ENCODE measurements at regions not wholly inside any gene's neighbourhood (a gene's known extent, or its start where the extent isn't known, plus 50 kb on each side); places are given as distances from the start of the nearest gene placed in this dataset.

DNA sequence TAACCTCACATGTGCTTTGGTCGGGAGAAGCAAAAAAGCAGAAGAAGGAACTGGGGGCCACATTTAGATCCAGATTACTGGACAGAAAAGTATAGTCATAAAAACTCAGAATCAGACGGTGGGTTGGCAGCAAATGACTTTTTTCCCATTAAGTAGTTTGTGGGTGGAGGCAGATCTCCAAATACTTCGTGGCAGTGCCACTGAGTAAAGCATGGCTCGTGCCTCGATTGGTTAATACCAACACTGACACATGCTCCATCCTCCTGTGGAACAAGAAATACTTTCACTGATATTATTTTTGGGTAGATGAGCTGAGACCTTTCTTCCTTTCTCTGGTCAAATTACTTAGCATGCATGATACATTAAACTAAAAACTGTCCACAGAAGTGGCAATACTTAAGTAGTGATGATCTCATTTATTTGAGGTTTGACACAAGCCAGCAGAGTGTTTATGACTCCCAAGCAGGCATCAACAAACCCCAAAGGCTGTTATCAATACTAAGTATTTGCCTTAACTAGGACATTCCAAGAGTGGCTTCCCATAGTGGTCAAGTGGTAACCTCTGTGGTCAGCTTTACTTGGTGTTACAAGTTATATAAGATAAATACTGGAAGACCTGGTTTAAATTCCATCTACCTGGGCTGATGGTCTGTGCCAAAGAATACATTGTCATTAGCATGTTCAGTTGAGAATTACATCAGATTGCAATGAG, 500.0 kb upstream of the RUNX1 start:
- no peaks in the 10 kb centered on the region for H3K9me2 ChIP-seq
- no peak overlapping the region for H3K4me2 ChIP-seq
- H3K27me3 ChIP-seq (ENCODE audit: insufficient read depth) = no peaks in the 10 kb centered on the region
- no peaks in the 10 kb centered on the region for H3K9me3 ChIP-seq
- H3K36me3 ChIP-seq (replicated peaks in 1 of 2; ENCODE audit: control insufficient read depth in 1 of 2, insufficient read depth in 2 of 2, low read length in 1 of 2) = no peaks in the 10 kb centered on the region
- TF ChIP-seq, protein P1, sequence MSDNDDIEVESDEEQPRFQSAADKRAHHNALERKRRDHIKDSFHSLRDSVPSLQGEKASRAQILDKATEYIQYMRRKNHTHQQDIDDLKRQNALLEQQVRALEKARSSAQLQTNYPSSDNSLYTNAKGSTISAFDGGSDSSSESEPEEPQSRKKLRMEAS (IDR thresholded peaks at IDR 0.05; ENCODE audit: low read depth) = no peak
- TF ChIP-seq EZH2phosphoT487 (IDR thresholded peaks at IDR 0.05; ENCODE audit: borderline replicate concordance, low read depth) = no peak
- TF ChIP-seq EP300 (IDR thresholded peaks at IDR 0.05; ENCODE audit: borderline replicate concordance in 1 of 2, low read depth in 1 of 2, low read length in 1 of 2) = no peak
- no peak for TF ChIP-seq POLR2AphosphoS5 (IDR thresholded peaks at IDR 0.05; ENCODE audit: low read depth, low read length)
- TF ChIP-seq TEAD4 (IDR thresholded peaks at IDR 0.05; ENCODE audit: borderline replicate concordance, insufficient read depth) = no peak
- TF ChIP-seq, protein P2, sequence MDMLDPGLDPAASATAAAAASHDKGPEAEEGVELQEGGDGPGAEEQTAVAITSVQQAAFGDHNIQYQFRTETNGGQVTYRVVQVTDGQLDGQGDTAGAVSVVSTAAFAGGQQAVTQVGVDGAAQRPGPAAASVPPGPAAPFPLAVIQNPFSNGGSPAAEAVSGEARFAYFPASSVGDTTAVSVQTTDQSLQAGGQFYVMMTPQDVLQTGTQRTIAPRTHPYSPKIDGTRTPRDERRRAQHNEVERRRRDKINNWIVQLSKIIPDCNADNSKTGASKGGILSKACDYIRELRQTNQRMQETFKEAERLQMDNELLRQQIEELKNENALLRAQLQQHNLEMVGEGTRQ (IDR thresholded peaks at IDR 0.05; ENCODE audit: borderline replicate concordance, low read depth, low read length) = no peak
- TF ChIP-seq MEF2A (IDR thresholded peaks at IDR 0.05; ENCODE audit: borderline replicate concordance, low read depth) = no peak
- no peak for TF ChIP-seq RCOR1 (IDR thresholded peaks at IDR 0.05; ENCODE audit: low read length)
- no peaks in the 10 kb centered on the region for H3K79me2 ChIP-seq (ENCODE audit: insufficient read depth)
- no peaks in the 10 kb centered on the region for H4K20me1 ChIP-seq (ENCODE audit: insufficient read depth)
- CTCF ChIA-PET = interaction anchor here (0.9 kb wide), 1 partner anchor 16 kb away, joined by 3 read pairs; no protein-coding TSS in a partner anchor
- no peak for DNase-seq
- no peaks in the 10 kb centered on the region for H3K4me1 ChIP-seq (ENCODE audit: control insufficient read depth in 1 of 2, insufficient read depth in 2 of 2, low read depth in 1 of 2, low read length in 1 of 2)
- H3K4me3 ChIP-seq (ENCODE audit: low read depth in 2 of 2, low read length in 1 of 2) = no peak overlapping the region
- H3K9ac ChIP-seq = no peak overlapping the region
- H3F3A ChIP-seq (replicated peaks; ENCODE audit: insufficient read depth) = no peaks in the 10 kb centered on the region
- no peak overlapping the region for H3K27ac ChIP-seq (ENCODE audit: low read depth in 2 of 2, low read length in 1 of 2)
- 22% methylated on average over 5 of the region's 5 CpGs for WGBS (ENCODE audit: low lambda C conversion rate)
- POLR2A ChIA-PET = no interaction called here
- H2AFZ ChIP-seq (ENCODE audit: low read depth) = no peak overlapping the region

DNA sequence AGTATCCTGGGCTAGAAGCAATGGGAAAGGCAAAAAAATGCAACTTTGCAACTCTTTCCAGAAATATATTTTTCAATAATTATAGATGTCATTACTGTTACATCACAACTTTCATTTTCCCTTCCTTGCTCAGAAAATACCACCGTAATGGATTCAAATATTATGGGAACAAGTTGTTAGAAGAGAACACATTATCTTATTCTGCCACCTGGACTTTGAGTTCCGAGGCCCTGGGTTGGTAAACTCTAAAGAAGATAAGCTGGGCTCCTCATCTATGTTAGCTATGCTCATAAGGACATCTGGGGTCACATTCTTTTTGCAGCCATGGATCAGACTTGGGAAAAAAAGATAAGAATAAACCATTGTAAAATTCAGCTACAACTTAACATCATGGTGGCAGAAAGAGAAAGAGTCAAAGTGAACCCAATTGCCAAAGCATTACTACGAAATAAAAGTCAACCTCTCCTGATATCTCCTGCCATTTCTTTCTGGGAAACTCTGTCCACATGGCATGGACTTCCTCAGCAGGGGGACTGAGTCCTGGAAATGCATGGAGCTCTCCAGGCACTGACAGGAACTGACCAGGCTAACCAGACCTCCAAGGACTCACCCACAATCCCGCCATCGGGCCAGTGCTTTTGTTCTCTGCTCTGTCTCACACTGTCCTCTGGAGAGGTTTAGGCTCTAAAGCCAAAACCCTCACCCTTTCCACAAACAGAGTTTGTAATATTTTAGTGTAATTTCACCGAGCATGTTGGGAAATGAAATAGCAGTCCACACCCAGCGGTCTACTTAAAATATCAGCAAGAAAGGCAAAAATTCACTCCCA, 499.1 kb upstream of the RUNX1 start:
- H3K36me3 ChIP-seq (replicated peaks in 1 of 2; ENCODE audit: control insufficient read depth in 1 of 2, insufficient read depth in 2 of 2, low read length in 1 of 2) = no peaks in the 10 kb centered on the region
- no peak for DNase-seq
- H3F3A ChIP-seq (replicated peaks; ENCODE audit: insufficient read depth) = no peaks in the 10 kb centered on the region
- no peaks in the 10 kb centered on the region for H3K4me1 ChIP-seq (ENCODE audit: control insufficient read depth in 1 of 2, insufficient read depth in 2 of 2, low read depth in 1 of 2, low read length in 1 of 2)
- ChIA-PET POLR2A (no interaction called here), CTCF (interaction anchor here (0.9 kb wide), 1 partner anchor 15 kb away, joined by 3 read pairs; no protein-coding TSS in a partner anchor)
- 23% methylated on average over 7 of the region's 7 CpGs for WGBS (ENCODE audit: low lambda C conversion rate)
- H3K9me2 ChIP-seq = no peaks in the 10 kb centered on the region
- H3K27ac ChIP-seq (ENCODE audit: low read depth in 2 of 2, low read length in 1 of 2) = no peak overlapping the region
- no peak overlapping the region for H2AFZ ChIP-seq (ENCODE audit: low read depth)
- no peak overlapping the region for H3K9ac ChIP-seq
- no peak overlapping the region for H3K4me2 ChIP-seq
- H4K20me1 ChIP-seq (ENCODE audit: insufficient read depth) = no peaks in the 10 kb centered on the region
- H3K79me2 ChIP-seq (ENCODE audit: insufficient read depth) = no peaks in the 10 kb centered on the region
- no peaks in the 10 kb centered on the region for H3K27me3 ChIP-seq (ENCODE audit: insufficient read depth)
- no peaks in the 10 kb centered on the region for H3K9me3 ChIP-seq
- H3K4me3 ChIP-seq (ENCODE audit: low read depth in 2 of 2, low read length in 1 of 2) = no peak overlapping the region
- TF ChIP-seq, protein P3, sequence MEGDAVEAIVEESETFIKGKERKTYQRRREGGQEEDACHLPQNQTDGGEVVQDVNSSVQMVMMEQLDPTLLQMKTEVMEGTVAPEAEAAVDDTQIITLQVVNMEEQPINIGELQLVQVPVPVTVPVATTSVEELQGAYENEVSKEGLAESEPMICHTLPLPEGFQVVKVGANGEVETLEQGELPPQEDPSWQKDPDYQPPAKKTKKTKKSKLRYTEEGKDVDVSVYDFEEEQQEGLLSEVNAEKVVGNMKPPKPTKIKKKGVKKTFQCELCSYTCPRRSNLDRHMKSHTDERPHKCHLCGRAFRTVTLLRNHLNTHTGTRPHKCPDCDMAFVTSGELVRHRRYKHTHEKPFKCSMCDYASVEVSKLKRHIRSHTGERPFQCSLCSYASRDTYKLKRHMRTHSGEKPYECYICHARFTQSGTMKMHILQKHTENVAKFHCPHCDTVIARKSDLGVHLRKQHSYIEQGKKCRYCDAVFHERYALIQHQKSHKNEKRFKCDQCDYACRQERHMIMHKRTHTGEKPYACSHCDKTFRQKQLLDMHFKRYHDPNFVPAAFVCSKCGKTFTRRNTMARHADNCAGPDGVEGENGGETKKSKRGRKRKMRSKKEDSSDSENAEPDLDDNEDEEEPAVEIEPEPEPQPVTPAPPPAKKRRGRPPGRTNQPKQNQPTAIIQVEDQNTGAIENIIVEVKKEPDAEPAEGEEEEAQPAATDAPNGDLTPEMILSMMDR (IDR thresholded peaks at IDR 0.05) = no peak
- no peak for TF ChIP-seq EP300 (IDR thresholded peaks at IDR 0.05; ENCODE audit: borderline replicate concordance in 1 of 2, low read depth in 1 of 2, low read length in 1 of 2)
- no peak for TF ChIP-seq MEF2A (IDR thresholded peaks at IDR 0.05; ENCODE audit: borderline replicate concordance, low read depth)
- TF ChIP-seq CHD2 (IDR thresholded peaks at IDR 0.05; ENCODE audit: low read length, partially characterized antibody) = no peak
- TF ChIP-seq TEAD4 (IDR thresholded peaks at IDR 0.05; ENCODE audit: borderline replicate concordance, insufficient read depth) = no peak
- TF ChIP-seq YY1 (IDR thresholded peaks at IDR 0.05; ENCODE audit: low read depth) = no peak
- TF ChIP-seq, protein P4, sequence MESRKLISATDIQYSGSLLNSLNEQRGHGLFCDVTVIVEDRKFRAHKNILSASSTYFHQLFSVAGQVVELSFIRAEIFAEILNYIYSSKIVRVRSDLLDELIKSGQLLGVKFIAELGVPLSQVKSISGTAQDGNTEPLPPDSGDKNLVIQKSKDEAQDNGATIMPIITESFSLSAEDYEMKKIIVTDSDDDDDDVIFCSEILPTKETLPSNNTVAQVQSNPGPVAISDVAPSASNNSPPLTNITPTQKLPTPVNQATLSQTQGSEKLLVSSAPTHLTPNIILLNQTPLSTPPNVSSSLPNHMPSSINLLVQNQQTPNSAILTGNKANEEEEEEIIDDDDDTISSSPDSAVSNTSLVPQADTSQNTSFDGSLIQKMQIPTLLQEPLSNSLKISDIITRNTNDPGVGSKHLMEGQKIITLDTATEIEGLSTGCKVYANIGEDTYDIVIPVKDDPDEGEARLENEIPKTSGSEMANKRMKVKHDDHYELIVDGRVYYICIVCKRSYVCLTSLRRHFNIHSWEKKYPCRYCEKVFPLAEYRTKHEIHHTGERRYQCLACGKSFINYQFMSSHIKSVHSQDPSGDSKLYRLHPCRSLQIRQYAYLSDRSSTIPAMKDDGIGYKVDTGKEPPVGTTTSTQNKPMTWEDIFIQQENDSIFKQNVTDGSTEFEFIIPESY (IDR thresholded peaks at IDR 0.05; ENCODE audit: borderline replicate concordance, low read depth) = no peak
- no peak for TF ChIP-seq RAD21 (IDR thresholded peaks at IDR 0.05; ENCODE audit: low read length)
- no peak for TF ChIP-seq FOXJ3 (CRISPR knock-in tag; IDR thresholded peaks at IDR 0.05)
- TF ChIP-seq, protein P5, sequence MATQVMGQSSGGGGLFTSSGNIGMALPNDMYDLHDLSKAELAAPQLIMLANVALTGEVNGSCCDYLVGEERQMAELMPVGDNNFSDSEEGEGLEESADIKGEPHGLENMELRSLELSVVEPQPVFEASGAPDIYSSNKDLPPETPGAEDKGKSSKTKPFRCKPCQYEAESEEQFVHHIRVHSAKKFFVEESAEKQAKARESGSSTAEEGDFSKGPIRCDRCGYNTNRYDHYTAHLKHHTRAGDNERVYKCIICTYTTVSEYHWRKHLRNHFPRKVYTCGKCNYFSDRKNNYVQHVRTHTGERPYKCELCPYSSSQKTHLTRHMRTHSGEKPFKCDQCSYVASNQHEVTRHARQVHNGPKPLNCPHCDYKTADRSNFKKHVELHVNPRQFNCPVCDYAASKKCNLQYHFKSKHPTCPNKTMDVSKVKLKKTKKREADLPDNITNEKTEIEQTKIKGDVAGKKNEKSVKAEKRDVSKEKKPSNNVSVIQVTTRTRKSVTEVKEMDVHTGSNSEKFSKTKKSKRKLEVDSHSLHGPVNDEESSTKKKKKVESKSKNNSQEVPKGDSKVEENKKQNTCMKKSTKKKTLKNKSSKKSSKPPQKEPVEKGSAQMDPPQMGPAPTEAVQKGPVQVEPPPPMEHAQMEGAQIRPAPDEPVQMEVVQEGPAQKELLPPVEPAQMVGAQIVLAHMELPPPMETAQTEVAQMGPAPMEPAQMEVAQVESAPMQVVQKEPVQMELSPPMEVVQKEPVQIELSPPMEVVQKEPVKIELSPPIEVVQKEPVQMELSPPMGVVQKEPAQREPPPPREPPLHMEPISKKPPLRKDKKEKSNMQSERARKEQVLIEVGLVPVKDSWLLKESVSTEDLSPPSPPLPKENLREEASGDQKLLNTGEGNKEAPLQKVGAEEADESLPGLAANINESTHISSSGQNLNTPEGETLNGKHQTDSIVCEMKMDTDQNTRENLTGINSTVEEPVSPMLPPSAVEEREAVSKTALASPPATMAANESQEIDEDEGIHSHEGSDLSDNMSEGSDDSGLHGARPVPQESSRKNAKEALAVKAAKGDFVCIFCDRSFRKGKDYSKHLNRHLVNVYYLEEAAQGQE (IDR thresholded peaks at IDR 0.05; ENCODE audit: low read depth, low read length) = no peak

Data from SK-N-SH (cell line).